ENCODE measurements at regions not wholly inside any gene's neighbourhood (a gene's known extent, or its start where the extent isn't known, plus 50 kb on each side); places are given as distances from the start of the nearest gene placed in this dataset.

DNA sequence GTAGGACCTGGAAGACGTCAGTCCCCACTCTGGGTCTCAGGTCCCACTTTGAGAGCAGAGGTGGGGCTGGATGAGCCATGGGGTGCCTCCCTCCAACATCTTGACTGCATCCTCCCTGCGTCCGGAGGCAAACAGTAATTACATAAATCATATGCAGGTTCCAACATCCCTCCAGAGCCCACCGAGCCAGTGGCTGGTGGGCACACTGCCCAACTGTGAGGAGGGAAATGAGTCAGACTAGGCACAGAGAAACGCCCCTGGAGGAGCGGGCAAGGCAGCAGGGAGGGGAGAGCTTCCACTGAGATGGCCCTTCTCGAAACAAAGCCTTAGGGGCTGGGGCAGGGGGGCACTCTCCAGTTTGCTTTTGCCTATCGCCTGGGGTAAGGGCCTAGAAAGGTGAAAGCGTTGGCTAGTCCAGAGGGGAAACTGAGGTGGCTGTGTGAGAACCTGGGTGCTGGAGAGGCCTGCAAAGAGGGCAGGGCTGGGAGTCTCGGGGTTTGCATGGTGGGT, 168.2 kb upstream of the MYCN start:
- Histone ChIP-seq H3K4me3 (ENCODE audit: low read depth in 2 of 2, low read length in 2 of 2) (no peak overlapping the region), H3K27me3 (ENCODE audit: control insufficient read depth, insufficient read depth, low read length) (no peaks in the 10 kb centered on the region), H3K36me3 (ENCODE audit: control insufficient read depth, insufficient read depth, low read length) (no peaks in the 10 kb centered on the region), H3K4me1 (ENCODE audit: control insufficient read depth, insufficient read depth, low read length) (no peaks in the 10 kb centered on the region; the same call in 1 of the 2 replicates), H3K27ac (ENCODE audit: low read length) (no peak overlapping the region), H3K9me3 (ENCODE audit: control insufficient read depth, insufficient read depth, low read depth, low read length) (no peaks in the 10 kb centered on the region)
- BruUV-seq (replicated peaks) = no TSS peak
- in situ Hi-C loops (cut with HindIII; ENCODE audit: low pct_unique_long_range_greater_than_20kb, low sequenced_read_pairs) (no loop called here), intact Hi-C loops (cut with micrococcal nuclease; ENCODE audit: unreplicated experiment) (no loop called here)
- ChIA-PET CTCF (no interaction called here), POLR2A (no interaction called here)
- DNase-seq (ENCODE audit: low read depth, low spot score) (no peak), ATAC-seq (no peak)
- TF ChIP-seq, protein P1, sequence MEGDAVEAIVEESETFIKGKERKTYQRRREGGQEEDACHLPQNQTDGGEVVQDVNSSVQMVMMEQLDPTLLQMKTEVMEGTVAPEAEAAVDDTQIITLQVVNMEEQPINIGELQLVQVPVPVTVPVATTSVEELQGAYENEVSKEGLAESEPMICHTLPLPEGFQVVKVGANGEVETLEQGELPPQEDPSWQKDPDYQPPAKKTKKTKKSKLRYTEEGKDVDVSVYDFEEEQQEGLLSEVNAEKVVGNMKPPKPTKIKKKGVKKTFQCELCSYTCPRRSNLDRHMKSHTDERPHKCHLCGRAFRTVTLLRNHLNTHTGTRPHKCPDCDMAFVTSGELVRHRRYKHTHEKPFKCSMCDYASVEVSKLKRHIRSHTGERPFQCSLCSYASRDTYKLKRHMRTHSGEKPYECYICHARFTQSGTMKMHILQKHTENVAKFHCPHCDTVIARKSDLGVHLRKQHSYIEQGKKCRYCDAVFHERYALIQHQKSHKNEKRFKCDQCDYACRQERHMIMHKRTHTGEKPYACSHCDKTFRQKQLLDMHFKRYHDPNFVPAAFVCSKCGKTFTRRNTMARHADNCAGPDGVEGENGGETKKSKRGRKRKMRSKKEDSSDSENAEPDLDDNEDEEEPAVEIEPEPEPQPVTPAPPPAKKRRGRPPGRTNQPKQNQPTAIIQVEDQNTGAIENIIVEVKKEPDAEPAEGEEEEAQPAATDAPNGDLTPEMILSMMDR (IDR thresholded peaks at IDR 0.05) = no peak
- no peak for TF ChIP-seq TCF7L2 (IDR thresholded peaks at IDR 0.05; ENCODE audit: low read depth, low read length)

DNA sequence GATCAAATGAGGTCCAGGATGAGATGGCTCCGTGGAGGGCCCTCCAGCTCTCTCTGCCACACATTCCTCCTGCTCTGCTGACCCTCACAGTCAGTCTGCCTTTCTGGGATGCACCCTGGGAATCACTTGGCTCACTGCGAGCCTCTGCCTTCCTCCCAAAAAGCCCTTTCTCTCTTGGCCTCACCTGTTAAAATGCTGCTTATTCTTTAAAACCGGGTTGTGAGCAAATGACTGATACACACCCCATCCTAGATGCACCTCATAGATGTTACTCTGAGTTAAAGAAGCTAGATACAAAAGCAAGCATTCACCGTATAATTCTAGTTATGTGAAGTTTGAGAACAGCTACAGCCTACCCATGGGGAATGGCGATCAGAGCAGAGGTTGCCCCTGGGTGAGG, 167.7 kb upstream of the MYCN start:
- H3K4me3 ChIP-seq (ENCODE audit: low read depth in 2 of 2, low read length in 2 of 2) = no peak overlapping the region
- H3K27me3 ChIP-seq (ENCODE audit: control insufficient read depth, insufficient read depth, low read length) = no peaks in the 10 kb centered on the region; the same call in 1 of the 2 replicates
- no peak overlapping the region for H3K27ac ChIP-seq (ENCODE audit: low read length)
- H3K4me1 ChIP-seq (ENCODE audit: control insufficient read depth, insufficient read depth, low read length) = no peaks in the 10 kb centered on the region; the same call in 1 of the 2 replicates
- BruUV-seq (replicated peaks) = no TSS peak
- ChIA-PET CTCF (no interaction called here), POLR2A (no interaction called here)
- ATAC-seq (no peak), DNase-seq (ENCODE audit: low read depth, low spot score) (no peak)
- intact Hi-C loops (cut with micrococcal nuclease; ENCODE audit: unreplicated experiment) (no loop called here), in situ Hi-C loops (cut with HindIII; ENCODE audit: low pct_unique_long_range_greater_than_20kb, low sequenced_read_pairs) (no loop called here)
- TF ChIP-seq, protein P1 (IDR thresholded peaks at IDR 0.05) = no peak
- TF ChIP-seq, protein P2, sequence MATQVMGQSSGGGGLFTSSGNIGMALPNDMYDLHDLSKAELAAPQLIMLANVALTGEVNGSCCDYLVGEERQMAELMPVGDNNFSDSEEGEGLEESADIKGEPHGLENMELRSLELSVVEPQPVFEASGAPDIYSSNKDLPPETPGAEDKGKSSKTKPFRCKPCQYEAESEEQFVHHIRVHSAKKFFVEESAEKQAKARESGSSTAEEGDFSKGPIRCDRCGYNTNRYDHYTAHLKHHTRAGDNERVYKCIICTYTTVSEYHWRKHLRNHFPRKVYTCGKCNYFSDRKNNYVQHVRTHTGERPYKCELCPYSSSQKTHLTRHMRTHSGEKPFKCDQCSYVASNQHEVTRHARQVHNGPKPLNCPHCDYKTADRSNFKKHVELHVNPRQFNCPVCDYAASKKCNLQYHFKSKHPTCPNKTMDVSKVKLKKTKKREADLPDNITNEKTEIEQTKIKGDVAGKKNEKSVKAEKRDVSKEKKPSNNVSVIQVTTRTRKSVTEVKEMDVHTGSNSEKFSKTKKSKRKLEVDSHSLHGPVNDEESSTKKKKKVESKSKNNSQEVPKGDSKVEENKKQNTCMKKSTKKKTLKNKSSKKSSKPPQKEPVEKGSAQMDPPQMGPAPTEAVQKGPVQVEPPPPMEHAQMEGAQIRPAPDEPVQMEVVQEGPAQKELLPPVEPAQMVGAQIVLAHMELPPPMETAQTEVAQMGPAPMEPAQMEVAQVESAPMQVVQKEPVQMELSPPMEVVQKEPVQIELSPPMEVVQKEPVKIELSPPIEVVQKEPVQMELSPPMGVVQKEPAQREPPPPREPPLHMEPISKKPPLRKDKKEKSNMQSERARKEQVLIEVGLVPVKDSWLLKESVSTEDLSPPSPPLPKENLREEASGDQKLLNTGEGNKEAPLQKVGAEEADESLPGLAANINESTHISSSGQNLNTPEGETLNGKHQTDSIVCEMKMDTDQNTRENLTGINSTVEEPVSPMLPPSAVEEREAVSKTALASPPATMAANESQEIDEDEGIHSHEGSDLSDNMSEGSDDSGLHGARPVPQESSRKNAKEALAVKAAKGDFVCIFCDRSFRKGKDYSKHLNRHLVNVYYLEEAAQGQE (IDR thresholded peaks at IDR 0.05; ENCODE audit: insufficient read depth in 1 of 2, low read depth in 2 of 2, low read length in 1 of 2) = no peak
- TF ChIP-seq SIN3A (IDR thresholded peaks at IDR 0.05; ENCODE audit: borderline replicate concordance, insufficient read depth, low read depth, low read length) (no peak), TCF7L2 (IDR thresholded peaks at IDR 0.05; ENCODE audit: low read depth, low read length) (no peak), POLR2AphosphoS5 (IDR thresholded peaks at IDR 0.05; ENCODE audit: low read depth, low read length) (no peak)
- no peaks in the 10 kb centered on the region for H3K9me3 ChIP-seq (ENCODE audit: control insufficient read depth, insufficient read depth, low read depth, low read length)
- no peaks in the 10 kb centered on the region for H3K36me3 ChIP-seq (ENCODE audit: control insufficient read depth, insufficient read depth, low read length)
